ENCODE measurements at regions not wholly inside any gene's neighbourhood (a gene's known extent, or its start where the extent isn't known, plus 50 kb on each side); places are given as distances from the start of the nearest gene placed in this dataset.

DNA sequence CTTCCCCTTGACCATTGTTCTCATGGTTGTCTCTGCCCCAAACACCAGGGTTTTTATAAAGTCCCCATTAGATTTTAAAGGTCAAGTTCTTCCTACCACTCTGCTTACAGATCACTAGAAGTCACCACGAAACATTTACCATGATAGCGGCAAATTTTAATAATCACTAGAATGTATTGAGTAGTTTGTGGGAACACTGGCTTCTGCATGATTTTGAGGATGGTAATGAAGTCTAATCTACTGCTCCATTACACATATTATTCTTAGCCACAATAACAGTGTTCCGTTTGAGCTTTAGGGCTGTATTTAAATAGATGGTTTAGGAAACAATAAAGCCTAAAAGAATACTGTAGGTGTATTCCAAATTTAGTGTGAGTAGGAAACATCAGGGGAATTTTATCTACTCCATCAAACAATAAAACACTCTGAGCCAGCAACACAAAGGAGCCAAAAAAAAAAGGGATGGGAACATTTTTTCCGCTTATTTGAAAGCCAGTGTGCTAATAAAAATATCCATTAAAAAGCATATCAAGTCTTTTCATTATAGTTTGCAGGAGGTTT lies 49.7 kb downstream of the KLF12 start:
- H3K27me3 Mint-ChIP-seq: no peaks in the 10 kb centered on the region
- no peak for DNase-seq
- no peak overlapping the region for H3K4me3 Mint-ChIP-seq
- ChIA-PET CTCF (no interaction called here), POLR2A (no interaction called here)
- H3K4me1 Mint-ChIP-seq: peaks cover 18% of the 10 kb centered on the region
- H3K9me3 Mint-ChIP-seq: peaks cover 5% of the 10 kb centered on the region
- H3K27ac Mint-ChIP-seq: no peak overlapping the region
- peaks cover 41% of the 10 kb centered on the region for H3K36me3 Mint-ChIP-seq (ENCODE audit: low read depth)

GRCh38 chr13:74082741-74083160 lies 51.5 kb downstream of the KLF12 start:
- DNase-seq: no peak
- Mint-ChIP-seq H3K27ac (no peak overlapping the region), H3K9me3 (peaks cover 5% of the 10 kb centered on the region), H3K36me3 (ENCODE audit: low read depth) (peaks cover 45% of the 10 kb centered on the region), H3K4me1 (peaks cover 16% of the 10 kb centered on the region), H3K4me3 (no peak overlapping the region), H3K27me3 (no peaks in the 10 kb centered on the region)
- ChIA-PET POLR2A (no interaction called here), CTCF (interaction anchor here (1.1 kb wide), 1 partner anchor 11 kb away, joined by 3 read pairs; no protein-coding TSS in a partner anchor)

DNA sequence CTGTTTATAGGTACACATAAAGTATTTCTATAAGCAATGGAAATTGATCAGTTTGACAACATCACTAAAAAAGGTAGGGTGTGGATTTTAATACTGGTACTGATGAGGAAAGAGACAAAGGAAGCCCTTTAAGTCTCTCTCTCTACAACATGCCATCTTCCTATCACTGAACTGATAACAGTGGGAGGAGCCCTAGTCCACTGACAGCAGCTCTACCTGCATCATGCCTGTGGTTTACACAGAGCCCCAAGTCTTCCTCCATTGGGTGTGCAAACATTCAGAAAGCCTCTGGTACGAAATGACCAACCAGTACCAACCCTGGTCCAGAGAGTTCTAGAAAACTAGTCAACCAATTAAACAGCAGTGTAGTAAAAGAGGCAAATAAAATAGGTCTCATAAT lies 53.4 kb downstream of the KLF12 start:
- ChIA-PET CTCF (interaction anchor here (1.1 kb wide), 1 partner anchor 13 kb away, joined by 3 read pairs; no protein-coding TSS in a partner anchor), POLR2A (interaction anchor here (1.3 kb wide), 1 partner anchor 11 kb away, joined by 3 read pairs; no protein-coding TSS in a partner anchor)
- Mint-ChIP-seq H3K27me3 (no peaks in the 10 kb centered on the region), H3K4me1 (peaks cover 12% of the 10 kb centered on the region), H3K4me3 (no peak overlapping the region), H3K9me3 (peaks cover 5% of the 10 kb centered on the region), H3K36me3 (ENCODE audit: low read depth) (peaks cover 37% of the 10 kb centered on the region), H3K27ac (no peak overlapping the region)
- no peak for DNase-seq

DNA sequence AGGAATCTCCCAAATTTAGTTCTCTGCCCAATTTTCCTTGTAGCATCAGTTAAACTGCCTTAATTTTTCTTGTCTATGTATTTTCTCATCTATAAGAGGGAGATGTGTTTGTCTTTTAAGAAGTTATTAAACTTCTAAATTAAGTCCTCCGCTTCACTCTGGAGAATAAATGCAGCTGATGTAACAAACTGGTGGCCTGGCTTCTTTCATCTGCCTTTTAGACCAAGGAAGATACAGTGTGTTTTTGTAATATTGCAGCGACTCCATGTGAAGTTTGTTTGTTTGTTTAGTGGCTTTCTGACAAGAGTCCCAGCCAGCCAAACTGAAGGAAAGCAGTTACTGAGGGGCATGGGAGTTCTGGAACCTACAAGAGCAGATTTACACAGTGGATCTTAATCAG lies 56.4 kb downstream of the KLF12 start:
- no peak overlapping the region for H3K4me3 Mint-ChIP-seq
- no peak for DNase-seq

DNA sequence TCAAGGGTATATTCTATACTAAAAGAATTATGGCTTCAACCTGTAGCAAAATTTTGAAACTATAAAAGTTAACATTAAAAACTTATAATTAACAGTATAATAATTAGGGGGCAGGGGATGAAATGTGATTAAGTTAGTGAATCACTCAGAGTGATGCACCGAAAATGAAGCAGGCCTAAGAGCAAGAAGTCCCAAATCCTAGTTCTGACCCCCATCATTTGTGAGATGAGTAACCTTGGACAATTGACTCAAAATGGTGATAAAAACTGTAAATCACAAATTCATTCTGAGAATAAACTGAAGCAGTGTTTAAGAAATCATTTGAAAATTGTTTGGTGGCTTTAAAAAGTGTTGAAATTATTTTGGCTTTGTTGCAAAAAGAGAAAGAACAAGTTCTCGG lies 56.8 kb downstream of the KLF12 start:
- ChIA-PET POLR2A (no interaction called here), CTCF (no interaction called here)
- DNase-seq: no peak
- Mint-ChIP-seq H3K36me3 (ENCODE audit: low read depth) (peaks cover 35% of the 10 kb centered on the region), H3K4me1 (peaks cover 23% of the 10 kb centered on the region), H3K9me3 (peaks cover 2% of the 10 kb centered on the region), H3K4me3 (no peak overlapping the region), H3K27ac (no peak overlapping the region), H3K27me3 (no peaks in the 10 kb centered on the region)

More for the DNA sequence above, 56.4 kb downstream of the KLF12 start:
- no peak overlapping the region for H3K27ac Mint-ChIP-seq
- no peaks in the 10 kb centered on the region for H3K27me3 Mint-ChIP-seq
- POLR2A ChIA-PET: no interaction called here
- peaks cover 5% of the 10 kb centered on the region for H3K9me3 Mint-ChIP-seq
- peaks cover 22% of the 10 kb centered on the region for H3K4me1 Mint-ChIP-seq
- H3K36me3 Mint-ChIP-seq (ENCODE audit: low read depth): peaks cover 37% of the 10 kb centered on the region
- CTCF ChIA-PET: no interaction called here

- H3K27ac Mint-ChIP-seq: no peak overlapping the region
- peaks cover 29% of the 10 kb centered on the region for H3K4me1 Mint-ChIP-seq
- ChIA-PET POLR2A (interaction anchor here (1.9 kb wide), 1 partner anchor 12 kb away, joined by 6 read pairs; no protein-coding TSS in a partner anchor), CTCF (no interaction called here)
- H3K36me3 Mint-ChIP-seq (ENCODE audit: low read depth): peaks cover 29% of the 10 kb centered on the region
- H3K27me3 Mint-ChIP-seq: no peaks in the 10 kb centered on the region
- DNase-seq: no peak
- H3K4me3 Mint-ChIP-seq: no peak overlapping the region
- H3K9me3 Mint-ChIP-seq: no peaks in the 10 kb centered on the region
These were observed 59.5 kb downstream of the KLF12 start for GRCh38 chr13:74074723-74075122.

GRCh38 chr13:74073274-74073673 lies 60.9 kb downstream of the KLF12 start:
- H3K4me1 Mint-ChIP-seq: peaks cover 42% of the 10 kb centered on the region
- H3K27me3 Mint-ChIP-seq: no peaks in the 10 kb centered on the region
- H3K27ac Mint-ChIP-seq: no peak overlapping the region
- DNase-seq: no peak
- H3K9me3 Mint-ChIP-seq: no peaks in the 10 kb centered on the region
- H3K4me3 Mint-ChIP-seq: no peak overlapping the region
- ChIA-PET CTCF (no interaction called here), POLR2A (interaction anchor here (1.5 to 1.6 kb wide), 2 partner anchors 10 to 59 kb away, joined by 5 to 10 read pairs; no protein-coding TSS in a partner anchor)
- peaks cover 34% of the 10 kb centered on the region for H3K36me3 Mint-ChIP-seq (ENCODE audit: low read depth)

GRCh38 chr13:74070513-74070912 lies 63.7 kb downstream of the KLF12 start:
- CTCF ChIA-PET: interaction anchor here (0.9 to 1.5 kb wide), 4 partner anchors 9 to 315 kb away, joined by 3 read pairs; no protein-coding TSS in a partner anchor
- Mint-ChIP-seq H3K4me3 (peak overlapping the region; percentile 6), H3K27ac (peak overlapping the region; percentile 82), H3K9me3 (no peaks in the 10 kb centered on the region), H3K36me3 (ENCODE audit: low read depth) (peaks cover 42% of the 10 kb centered on the region), H3K4me1 (peaks cover 51% of the 10 kb centered on the region), H3K27me3 (no peaks in the 10 kb centered on the region)
- no peak for DNase-seq
- POLR2A ChIA-PET: interaction anchor here (0.9 to 4.1 kb wide), 8 partner anchors 8 to 218 kb away, joined by 3 to 63 read pairs (median 6); partner anchors contain the start of gene KLF12

DNA sequence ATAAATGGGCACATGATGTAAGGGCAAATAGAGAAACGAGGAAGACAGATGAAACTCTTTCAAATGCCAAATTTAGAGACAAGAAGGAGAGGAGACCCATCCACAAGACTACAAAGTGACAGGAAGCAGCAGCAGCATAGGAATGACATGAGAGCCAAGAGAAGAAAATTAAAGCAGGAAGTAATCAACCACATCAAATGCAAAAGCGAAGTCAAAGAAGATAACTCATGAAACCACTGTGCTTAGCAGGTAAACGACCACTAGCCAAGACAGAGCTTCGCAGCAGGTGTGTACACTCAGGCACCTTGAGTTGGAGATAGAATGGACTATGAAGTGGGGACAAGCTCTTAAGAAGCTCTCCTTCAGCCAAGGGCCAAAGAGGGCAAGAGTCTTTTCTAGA lies 64.1 kb downstream of the KLF12 start:
- no peaks in the 10 kb centered on the region for H3K9me3 Mint-ChIP-seq
- ChIA-PET CTCF (interaction anchor here (0.9 to 1.5 kb wide), 3 partner anchors 8 to 314 kb away, joined by 3 read pairs; no protein-coding TSS in a partner anchor), POLR2A (interaction anchor here (0.9 to 4.1 kb wide), 8 partner anchors 8 to 218 kb away, joined by 3 to 63 read pairs (median 6); partner anchors contain the start of gene KLF12)
- H3K27ac Mint-ChIP-seq: peak overlapping the region; percentile 82
- H3K27me3 Mint-ChIP-seq: no peaks in the 10 kb centered on the region
- H3K4me1 Mint-ChIP-seq: peaks cover 54% of the 10 kb centered on the region
- peak; percentile 21 for DNase-seq
- H3K36me3 Mint-ChIP-seq (ENCODE audit: low read depth): peaks cover 44% of the 10 kb centered on the region
- H3K4me3 Mint-ChIP-seq: peak overlapping the region; percentile 46

- Mint-ChIP-seq H3K27ac (no peak overlapping the region), H3K4me3 (no peak overlapping the region), H3K36me3 (ENCODE audit: low read depth) (peaks cover 38% of the 10 kb centered on the region), H3K4me1 (peaks cover 61% of the 10 kb centered on the region), H3K9me3 (no peaks in the 10 kb centered on the region), H3K27me3 (no peaks in the 10 kb centered on the region)
- CTCF ChIA-PET: interaction anchor here (1.0 to 1.8 kb wide), 2 partner anchors 14 to 219 kb away, joined by 3 to 4 read pairs; no protein-coding TSS in a partner anchor
- POLR2A ChIA-PET: interaction anchor here (4.1 kb wide), 1 partner anchor 64 kb away, joined by 63 read pairs; the partner anchor contains the start of gene KLF12
- no peak for DNase-seq
These were observed 65.7 kb downstream of the KLF12 start for GRCh38 chr13:74068471-74068870.

DNA sequence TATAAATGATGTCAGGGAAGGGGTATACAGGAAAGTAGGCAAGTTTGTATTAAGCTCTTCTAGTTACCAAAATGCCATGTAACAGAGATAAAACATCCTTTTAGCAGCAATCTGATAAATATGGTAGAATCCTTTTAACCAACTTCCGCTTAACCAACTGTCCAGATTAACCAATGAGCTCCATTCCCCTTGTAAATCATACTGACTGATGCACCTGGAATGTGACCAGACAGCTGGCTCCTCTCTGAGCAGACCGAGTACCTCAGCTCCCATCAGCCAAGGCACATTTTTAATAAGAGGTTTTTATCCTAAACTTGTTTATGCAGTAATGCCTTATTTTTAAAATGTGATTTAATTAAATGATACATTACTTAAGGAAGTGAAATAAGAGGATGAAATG lies 66.4 kb downstream of the KLF12 start:
- ChIA-PET POLR2A (interaction anchor here (4.1 kb wide), 1 partner anchor 65 kb away, joined by 63 read pairs; the partner anchor contains the start of gene KLF12), CTCF (interaction anchor here (1.0 to 1.8 kb wide), 2 partner anchors 13 to 220 kb away, joined by 3 to 4 read pairs; no protein-coding TSS in a partner anchor)
- Mint-ChIP-seq H3K4me3 (no peak overlapping the region), H3K9me3 (no peaks in the 10 kb centered on the region), H3K27ac (no peak overlapping the region), H3K4me1 (peaks cover 66% of the 10 kb centered on the region), H3K27me3 (no peaks in the 10 kb centered on the region), H3K36me3 (ENCODE audit: low read depth) (peaks cover 33% of the 10 kb centered on the region)
- DNase-seq: no peak

GRCh38 chr13:74066937-74067336 lies 67.3 kb downstream of the KLF12 start:
- H3K4me3 Mint-ChIP-seq: no peak overlapping the region
- ChIA-PET CTCF (interaction anchor here (1.3 kb wide), 1 partner anchor 220 kb away, joined by 3 read pairs; no protein-coding TSS in a partner anchor), POLR2A (no interaction called here)
- DNase-seq: no peak
- H3K36me3 Mint-ChIP-seq (ENCODE audit: low read depth): peaks cover 30% of the 10 kb centered on the region
- H3K4me1 Mint-ChIP-seq: peaks cover 74% of the 10 kb centered on the region
- H3K27me3 Mint-ChIP-seq: no peaks in the 10 kb centered on the region
- no peak overlapping the region for H3K27ac Mint-ChIP-seq
- no peaks in the 10 kb centered on the region for H3K9me3 Mint-ChIP-seq

DNA sequence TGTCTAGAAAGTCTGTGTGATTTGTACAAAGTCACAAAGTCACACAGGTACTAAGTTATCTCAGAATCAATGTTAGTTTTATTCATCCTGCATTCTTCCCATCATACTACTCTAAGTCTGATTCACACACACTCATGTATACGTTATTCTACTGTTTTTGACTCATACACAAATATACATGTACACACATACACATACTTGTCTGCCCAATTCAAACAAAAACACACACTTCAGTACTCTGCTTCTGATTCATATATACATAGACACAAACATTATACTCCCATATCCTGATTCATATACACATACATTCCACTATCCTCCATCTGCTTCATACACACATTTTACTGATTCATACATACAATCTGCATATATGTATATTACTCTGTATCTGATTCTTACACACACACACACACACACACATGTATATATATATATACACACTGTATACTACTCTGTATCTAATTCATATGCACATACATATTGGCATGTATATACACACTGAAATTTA lies 69.3 kb downstream of the KLF12 start:
- peaks cover 8% of the 10 kb centered on the region for H3K9me3 Mint-ChIP-seq
- no peaks in the 10 kb centered on the region for H3K27me3 Mint-ChIP-seq
- ChIA-PET CTCF (no interaction called here), POLR2A (no interaction called here)
- H3K4me3 Mint-ChIP-seq: no peak overlapping the region
- H3K36me3 Mint-ChIP-seq (ENCODE audit: low read depth): peaks cover 33% of the 10 kb centered on the region
- no peak overlapping the region for H3K27ac Mint-ChIP-seq
- DNase-seq: no peak
- peaks cover 78% of the 10 kb centered on the region for H3K4me1 Mint-ChIP-seq
